ENCODE measurements at regions not wholly inside any gene's neighbourhood (a gene's known extent, or its start where the extent isn't known, plus 50 kb on each side); places are given as distances from the start of the nearest gene placed in this dataset.

DNA sequence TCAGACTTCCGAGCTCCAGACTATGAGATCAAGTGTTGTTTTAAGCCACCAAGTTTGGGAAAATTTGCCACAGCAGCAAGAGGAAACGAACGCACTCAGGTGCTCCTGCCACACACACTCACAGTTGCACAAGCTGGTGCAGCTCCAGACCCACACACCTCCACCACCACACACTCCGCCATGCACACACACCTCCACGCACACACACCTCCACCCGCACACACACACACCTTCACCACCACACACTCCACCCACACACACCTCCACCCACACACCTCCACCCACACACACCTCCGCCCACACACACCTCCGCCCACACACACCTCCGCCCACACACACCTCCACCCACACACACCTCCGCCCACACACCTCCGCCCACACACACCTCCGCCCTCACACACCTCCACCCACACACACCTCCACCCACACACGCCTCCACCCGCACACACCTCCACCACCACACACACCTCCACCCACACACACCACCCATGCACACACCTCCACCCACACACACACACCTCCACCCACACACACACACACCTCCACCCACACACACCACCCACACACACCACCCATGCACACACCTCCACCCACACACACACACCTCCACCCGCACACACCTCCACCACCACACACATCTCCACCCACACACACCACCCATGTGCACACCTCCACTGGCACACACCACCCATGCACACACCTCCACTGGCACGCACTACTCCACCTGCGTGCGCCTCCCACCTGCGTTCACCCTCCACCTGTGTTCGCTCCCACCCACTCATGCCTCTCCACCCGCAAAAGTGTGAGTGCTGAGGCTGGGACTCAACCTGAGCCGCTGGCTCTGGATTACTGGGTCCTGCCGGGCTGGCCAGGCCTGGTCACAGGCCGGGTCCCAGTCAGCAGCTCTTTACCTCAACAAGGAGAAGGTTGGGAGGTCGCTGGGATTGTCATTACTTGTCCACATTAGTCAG is 175.6 kb downstream of the BMP7 start:
- H3K36me3 ChIP-seq = no peaks in the 10 kb centered on the region
- peaks cover 17% of the 10 kb centered on the region for H3K27me3 ChIP-seq
- no peak for DNase-seq (ENCODE audit: low spot score)
- H3K9ac ChIP-seq = no peak overlapping the region
- H3K27ac Mint-ChIP-seq = peak overlapping the region; percentile 78
- H3F3A ChIP-seq (ENCODE audit: low read depth) = peaks cover 15% of the 10 kb centered on the region
- peak overlapping the region; percentile 34 for H3K4me3 Mint-ChIP-seq
- H3K4me3 ChIP-seq = no peak overlapping the region
- TF ChIP-seq CTCF (IDR thresholded peaks at IDR 0.05) (no peak), EZH2phosphoT487 (IDR thresholded peaks at IDR 0.05) (no peak), EZH2 (IDR thresholded peaks at IDR 0.05) (no peak)
- no peak overlapping the region for H2AFZ ChIP-seq (replicated peaks)
- H3K4me1 ChIP-seq = peaks cover 9% of the 10 kb centered on the region
- peaks cover 12% of the 10 kb centered on the region for H3K4me1 Mint-ChIP-seq
- no peaks in the 10 kb centered on the region for H4K20me1 ChIP-seq (ENCODE audit: low read depth)
- H3K4me2 ChIP-seq = no peak overlapping the region
- no peaks in the 10 kb centered on the region for H3K9me3 Mint-ChIP-seq
- no peak overlapping the region for H3K27ac ChIP-seq
- no peaks in the 10 kb centered on the region for H3K79me2 ChIP-seq (ENCODE audit: low read depth)
- H3K36me3 Mint-ChIP-seq = no peaks in the 10 kb centered on the region
- peaks cover 28% of the 10 kb centered on the region for H3K27me3 Mint-ChIP-seq (ENCODE audit: insufficient read depth, low read depth)
- no peaks in the 10 kb centered on the region for H3K9me3 ChIP-seq (ENCODE audit: low read depth)

DNA sequence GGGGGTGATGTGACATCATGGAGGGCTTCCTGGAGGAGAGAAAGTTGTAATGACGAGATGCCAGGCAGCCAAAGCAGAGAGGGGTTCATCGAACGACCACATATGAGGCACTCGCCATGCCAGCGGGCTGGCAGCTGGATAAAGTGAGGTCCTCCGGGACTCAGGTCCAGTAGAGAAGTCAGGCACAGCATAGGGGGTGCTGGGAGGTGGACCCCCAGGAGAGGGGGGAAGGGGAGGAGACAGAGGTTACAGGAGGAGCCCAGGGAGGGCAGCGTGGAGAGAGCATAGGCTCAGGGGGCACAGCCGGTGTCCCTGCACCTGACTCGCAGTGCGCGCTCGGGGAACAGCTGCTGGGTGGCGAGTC is 174.7 kb downstream of the BMP7 start:
- Histone ChIP-seq H3K27me3 (peaks cover 25% of the 10 kb centered on the region), H3F3A (ENCODE audit: low read depth) (peaks cover 15% of the 10 kb centered on the region), H3K9me3 (ENCODE audit: low read depth) (no peaks in the 10 kb centered on the region), H3K4me3 (no peak overlapping the region), H3K36me3 (no peaks in the 10 kb centered on the region), H2AFZ (replicated peaks) (peak overlapping the region; percentile 53), H3K4me2 (peak overlapping the region; percentile 54), H3K27ac (no peak overlapping the region), H3K79me2 (ENCODE audit: low read depth) (no peaks in the 10 kb centered on the region), H4K20me1 (ENCODE audit: low read depth) (no peaks in the 10 kb centered on the region), H3K4me1 (peaks cover 9% of the 10 kb centered on the region), H3K9ac (no peak overlapping the region)
- H3K4me3 Mint-ChIP-seq = no peak overlapping the region
- H3K9me3 Mint-ChIP-seq = no peaks in the 10 kb centered on the region
- H3K36me3 Mint-ChIP-seq = no peaks in the 10 kb centered on the region
- TF ChIP-seq CTCF (IDR thresholded peaks at IDR 0.05) (no peak), EZH2 (IDR thresholded peaks at IDR 0.05) (no peak), EZH2phosphoT487 (IDR thresholded peaks at IDR 0.05) (no peak)
- peaks cover 12% of the 10 kb centered on the region for H3K4me1 Mint-ChIP-seq
- H3K27me3 Mint-ChIP-seq (ENCODE audit: insufficient read depth, low read depth) = peaks cover 25% of the 10 kb centered on the region
- no peak overlapping the region for H3K27ac Mint-ChIP-seq
- DNase-seq (ENCODE audit: low spot score) = no peak

GRCh38 chr20:57092112-57092899 is 174.1 kb downstream of the BMP7 start:
- no peaks in the 10 kb centered on the region for H3K9me3 Mint-ChIP-seq
- Histone ChIP-seq H4K20me1 (ENCODE audit: low read depth) (no peaks in the 10 kb centered on the region), H3K27me3 (peaks cover 30% of the 10 kb centered on the region), H3K79me2 (ENCODE audit: low read depth) (no peaks in the 10 kb centered on the region), H3K36me3 (no peaks in the 10 kb centered on the region), H3F3A (ENCODE audit: low read depth) (peaks cover 18% of the 10 kb centered on the region), H3K4me2 (peak overlapping the region; percentile 54), H3K4me1 (peaks cover 12% of the 10 kb centered on the region), H3K4me3 (no peak overlapping the region), H2AFZ (replicated peaks) (peak overlapping the region; percentile 53), H3K9ac (no peak overlapping the region), H3K27ac (no peak overlapping the region), H3K9me3 (ENCODE audit: low read depth) (no peaks in the 10 kb centered on the region)
- DNase-seq (ENCODE audit: low spot score) = peak; percentile 88
- TF ChIP-seq CTCF (IDR thresholded peaks at IDR 0.05) (peak; percentile 85), EZH2 (IDR thresholded peaks at IDR 0.05) (no peak), EZH2phosphoT487 (IDR thresholded peaks at IDR 0.05) (no peak)
- H3K4me3 Mint-ChIP-seq = peak overlapping the region; percentile 65
- H3K27me3 Mint-ChIP-seq (ENCODE audit: insufficient read depth, low read depth) = peaks cover 25% of the 10 kb centered on the region
- H3K36me3 Mint-ChIP-seq = no peaks in the 10 kb centered on the region
- peak overlapping the region; percentile 78 for H3K27ac Mint-ChIP-seq
- peaks cover 13% of the 10 kb centered on the region for H3K4me1 Mint-ChIP-seq
